Glutamatergic neuron (in vitro differentiated cells): ENCODE measurements at regions not wholly inside any gene's neighbourhood (a gene's known extent, or its start where the extent isn't known, plus 50 kb on each side); places are given as distances from the start of the nearest gene placed in this dataset.

Experiments used
- DNase-seq: peaks from one replicate; pipeline ENCODE4 v3.0.0; 2022
- H3K27ac Mint-ChIP-seq: one replicate; pipeline ENCODE4 v1.8.0; 2020; ENCODE audit warnings: mild to moderate bottlenecking, mixed read lengths, inconsistent platforms; ENCODE audit not compliant: unreplicated experiment
- H3K27me3 Mint-ChIP-seq: one replicate; pipeline ENCODE4 v1.8.0; 2020; ENCODE audit warnings: mild to moderate bottlenecking, moderate library complexity, mixed read lengths, inconsistent platforms; ENCODE audit not compliant: unreplicated experiment
- H3K36me3 Mint-ChIP-seq: one replicate; pipeline ENCODE4 v1.8.0; 2020; ENCODE audit warnings: mild to moderate bottlenecking, mixed read lengths, inconsistent platforms; ENCODE audit not compliant: unreplicated experiment
- H3K4me1 Mint-ChIP-seq: one replicate; pipeline ENCODE4 v1.8.0; 2020; ENCODE audit warnings: mild to moderate bottlenecking, low read depth, mixed read lengths, inconsistent platforms; ENCODE audit not compliant: unreplicated experiment
- H3K4me3 Mint-ChIP-seq: one replicate; pipeline ENCODE4 v1.8.0; 2020; ENCODE audit warnings: mild to moderate bottlenecking, mixed read lengths, inconsistent platforms; ENCODE audit not compliant: unreplicated experiment
- H3K9me3 Mint-ChIP-seq: one replicate; pipeline ENCODE4 v1.8.0; 2020; ENCODE audit warnings: mild to moderate bottlenecking, moderate library complexity, mixed read lengths, inconsistent platforms; ENCODE audit not compliant: unreplicated experiment
- TF ChIP-seq, protein P1 (sequence below): fragments of 200-600 bp; sonication (generic); IDR thresholded peaks from one replicate; pipeline ENCODE4 v1.5.0; 2021; ENCODE audit not compliant: partially characterized antibody, unreplicated experiment

- Mint-ChIP-seq H3K9me3 (peaks cover 2% of the 10 kb centered on the region), H3K4me3 (no peak overlapping the region), H3K27ac (no peak overlapping the region), H3K36me3 (no peaks in the 10 kb centered on the region), H3K27me3 (no peaks in the 10 kb centered on the region), H3K4me1 (peaks cover 21% of the 10 kb centered on the region)
- DNase-seq, result no peak
- TF ChIP-seq, protein P1, sequence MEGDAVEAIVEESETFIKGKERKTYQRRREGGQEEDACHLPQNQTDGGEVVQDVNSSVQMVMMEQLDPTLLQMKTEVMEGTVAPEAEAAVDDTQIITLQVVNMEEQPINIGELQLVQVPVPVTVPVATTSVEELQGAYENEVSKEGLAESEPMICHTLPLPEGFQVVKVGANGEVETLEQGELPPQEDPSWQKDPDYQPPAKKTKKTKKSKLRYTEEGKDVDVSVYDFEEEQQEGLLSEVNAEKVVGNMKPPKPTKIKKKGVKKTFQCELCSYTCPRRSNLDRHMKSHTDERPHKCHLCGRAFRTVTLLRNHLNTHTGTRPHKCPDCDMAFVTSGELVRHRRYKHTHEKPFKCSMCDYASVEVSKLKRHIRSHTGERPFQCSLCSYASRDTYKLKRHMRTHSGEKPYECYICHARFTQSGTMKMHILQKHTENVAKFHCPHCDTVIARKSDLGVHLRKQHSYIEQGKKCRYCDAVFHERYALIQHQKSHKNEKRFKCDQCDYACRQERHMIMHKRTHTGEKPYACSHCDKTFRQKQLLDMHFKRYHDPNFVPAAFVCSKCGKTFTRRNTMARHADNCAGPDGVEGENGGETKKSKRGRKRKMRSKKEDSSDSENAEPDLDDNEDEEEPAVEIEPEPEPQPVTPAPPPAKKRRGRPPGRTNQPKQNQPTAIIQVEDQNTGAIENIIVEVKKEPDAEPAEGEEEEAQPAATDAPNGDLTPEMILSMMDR, result no peak
These were observed 194.8 kb downstream of the ATG4C start for GRCh38 chr1:62978741-62979140.

GRCh38 chr1:62981434-62981833 lies 197.5 kb downstream of the ATG4C start:
- peaks cover 21% of the 10 kb centered on the region for H3K4me1 Mint-ChIP-seq
- H3K27ac Mint-ChIP-seq, result no peak overlapping the region
- no peak for DNase-seq

GRCh38 chr1:62988867-62989266 lies 204.9 kb downstream of the ATG4C start:
- TF ChIP-seq, protein P1, result no peak
- no peaks in the 10 kb centered on the region for H3K9me3 Mint-ChIP-seq
- H3K27me3 Mint-ChIP-seq, result peaks cover 5% of the 10 kb centered on the region
- no peak overlapping the region for H3K27ac Mint-ChIP-seq
- H3K36me3 Mint-ChIP-seq, result no peaks in the 10 kb centered on the region
- H3K4me3 Mint-ChIP-seq, result no peak overlapping the region
- no peak for DNase-seq
- H3K4me1 Mint-ChIP-seq, result no peaks in the 10 kb centered on the region

More at GRCh38 chr1:62981434-62981833, 197.5 kb downstream of the ATG4C start:
- H3K4me3 Mint-ChIP-seq, result no peak overlapping the region
- TF ChIP-seq, protein P1, result no peak
- H3K9me3 Mint-ChIP-seq, result peaks cover 2% of the 10 kb centered on the region
- no peaks in the 10 kb centered on the region for H3K27me3 Mint-ChIP-seq
- H3K36me3 Mint-ChIP-seq, result no peaks in the 10 kb centered on the region

- Mint-ChIP-seq H3K4me1 (no peaks in the 10 kb centered on the region), H3K36me3 (no peaks in the 10 kb centered on the region)
- DNase-seq, result no peak
These were observed 205.6 kb downstream of the ATG4C start for GRCh38 chr1:62989497-62989896.

DNA sequence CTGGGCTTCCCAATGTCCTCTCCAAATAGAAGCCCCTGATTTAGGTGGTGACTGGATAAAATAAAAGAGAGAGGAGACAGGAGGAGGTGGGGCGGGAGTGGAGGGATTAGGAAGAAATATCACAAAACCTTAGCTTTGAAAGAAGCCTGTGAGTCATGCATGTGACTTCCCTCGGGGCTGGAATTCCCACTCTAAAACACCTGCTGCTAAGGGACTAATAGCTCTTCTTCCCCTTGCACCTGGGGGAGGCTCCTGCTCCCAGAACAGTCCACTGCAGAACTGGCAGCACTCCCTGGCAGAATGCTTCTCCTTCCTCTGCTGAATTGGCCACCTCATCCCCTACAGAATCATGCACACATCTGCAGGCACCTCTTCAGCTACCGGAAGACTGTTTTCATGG lies 207.2 kb downstream of the ATG4C start:
- H3K36me3 Mint-ChIP-seq, result no peaks in the 10 kb centered on the region
- no peaks in the 10 kb centered on the region for H3K4me1 Mint-ChIP-seq
- no peak overlapping the region for H3K4me3 Mint-ChIP-seq
- no peak overlapping the region for H3K27ac Mint-ChIP-seq
- DNase-seq, result no peak
- no peaks in the 10 kb centered on the region for H3K9me3 Mint-ChIP-seq
- H3K27me3 Mint-ChIP-seq, result peaks cover 5% of the 10 kb centered on the region
- TF ChIP-seq, protein P1, result no peak

More at GRCh38 chr1:62989497-62989896, 205.6 kb downstream of the ATG4C start:
- TF ChIP-seq, protein P1, result no peak
- Mint-ChIP-seq H3K4me3 (no peak overlapping the region), H3K27ac (no peak overlapping the region), H3K9me3 (no peaks in the 10 kb centered on the region), H3K27me3 (peaks cover 5% of the 10 kb centered on the region)
